ENCODE measurements at regions not wholly inside any gene's neighbourhood (a gene's known extent, or its start where the extent isn't known, plus 50 kb on each side); places are given as distances from the start of the nearest gene placed in this dataset.

DNA sequence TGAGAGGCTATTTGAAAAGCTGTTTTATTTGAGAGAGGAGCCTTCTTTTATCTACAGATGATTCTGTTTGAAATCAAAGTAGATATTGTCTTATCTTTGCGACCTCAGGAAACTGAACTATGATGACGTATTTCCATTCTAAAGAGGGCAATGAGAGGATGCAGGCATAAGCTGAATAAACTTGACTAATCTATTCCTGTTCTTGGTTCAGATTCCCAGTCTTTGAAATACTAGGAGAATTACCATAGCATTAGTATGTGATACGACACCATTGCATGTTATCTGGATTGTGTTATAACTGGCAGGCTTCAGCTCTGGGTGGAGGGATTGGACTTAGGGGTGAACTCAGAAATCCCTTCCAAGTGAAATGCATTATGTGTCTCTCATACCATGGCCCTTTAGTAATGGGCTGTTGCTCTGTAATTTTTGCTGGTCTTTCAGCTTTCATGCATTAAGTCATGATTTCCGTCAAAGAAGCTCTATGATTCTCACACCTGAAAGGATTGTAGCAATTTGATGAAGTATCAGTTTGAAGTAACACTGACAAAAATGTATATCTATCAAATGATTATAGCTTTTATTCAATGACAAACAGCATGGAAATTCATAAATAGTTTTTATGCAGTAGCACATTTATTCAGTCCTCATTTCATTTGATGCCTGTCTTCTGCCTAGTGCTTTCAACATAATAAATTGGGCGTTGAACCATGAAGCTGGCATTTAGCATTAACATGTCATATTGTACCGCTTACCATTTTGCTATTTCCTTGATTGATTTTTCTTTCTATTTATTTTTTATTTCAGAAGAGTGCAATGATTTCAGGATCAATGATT is 138.4 kb upstream of the SPACA1 start:
- no peak for DNase-seq (ENCODE audit: low read depth)
- TF ChIP-seq, protein P1, sequence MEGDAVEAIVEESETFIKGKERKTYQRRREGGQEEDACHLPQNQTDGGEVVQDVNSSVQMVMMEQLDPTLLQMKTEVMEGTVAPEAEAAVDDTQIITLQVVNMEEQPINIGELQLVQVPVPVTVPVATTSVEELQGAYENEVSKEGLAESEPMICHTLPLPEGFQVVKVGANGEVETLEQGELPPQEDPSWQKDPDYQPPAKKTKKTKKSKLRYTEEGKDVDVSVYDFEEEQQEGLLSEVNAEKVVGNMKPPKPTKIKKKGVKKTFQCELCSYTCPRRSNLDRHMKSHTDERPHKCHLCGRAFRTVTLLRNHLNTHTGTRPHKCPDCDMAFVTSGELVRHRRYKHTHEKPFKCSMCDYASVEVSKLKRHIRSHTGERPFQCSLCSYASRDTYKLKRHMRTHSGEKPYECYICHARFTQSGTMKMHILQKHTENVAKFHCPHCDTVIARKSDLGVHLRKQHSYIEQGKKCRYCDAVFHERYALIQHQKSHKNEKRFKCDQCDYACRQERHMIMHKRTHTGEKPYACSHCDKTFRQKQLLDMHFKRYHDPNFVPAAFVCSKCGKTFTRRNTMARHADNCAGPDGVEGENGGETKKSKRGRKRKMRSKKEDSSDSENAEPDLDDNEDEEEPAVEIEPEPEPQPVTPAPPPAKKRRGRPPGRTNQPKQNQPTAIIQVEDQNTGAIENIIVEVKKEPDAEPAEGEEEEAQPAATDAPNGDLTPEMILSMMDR (IDR thresholded peaks at IDR 0.05; ENCODE audit: insufficient read depth, low read depth, low read length): no peak
- H3K4me3 ChIP-seq (ENCODE audit: low read depth, low read length): no peak overlapping the region

DNA sequence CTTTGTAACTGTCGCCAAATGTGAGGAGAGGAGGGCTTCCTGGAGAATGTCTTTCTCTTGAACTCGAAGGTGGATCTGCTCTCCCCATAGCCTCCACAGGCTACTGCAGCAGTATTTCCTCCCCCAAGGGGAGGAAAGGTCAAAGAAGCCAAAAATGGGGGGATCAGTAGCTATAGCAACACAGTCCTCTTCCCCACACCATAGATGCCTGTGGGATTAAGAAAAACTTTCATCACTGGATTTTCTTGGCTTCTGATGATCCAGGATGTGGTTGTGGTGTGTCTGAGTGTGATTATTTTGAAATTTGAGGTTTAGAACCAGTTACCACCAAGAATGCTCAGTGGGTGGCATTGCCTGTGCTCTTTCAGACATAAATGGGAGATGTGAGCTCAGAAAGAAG is 140.1 kb upstream of the SPACA1 start:
- no peak overlapping the region for H3K4me3 ChIP-seq (ENCODE audit: low read depth, low read length)
- DNase-seq (ENCODE audit: low read depth): peak; percentile 45
- TF ChIP-seq, protein P1 (IDR thresholded peaks at IDR 0.05; ENCODE audit: insufficient read depth, low read depth, low read length): no peak

DNA sequence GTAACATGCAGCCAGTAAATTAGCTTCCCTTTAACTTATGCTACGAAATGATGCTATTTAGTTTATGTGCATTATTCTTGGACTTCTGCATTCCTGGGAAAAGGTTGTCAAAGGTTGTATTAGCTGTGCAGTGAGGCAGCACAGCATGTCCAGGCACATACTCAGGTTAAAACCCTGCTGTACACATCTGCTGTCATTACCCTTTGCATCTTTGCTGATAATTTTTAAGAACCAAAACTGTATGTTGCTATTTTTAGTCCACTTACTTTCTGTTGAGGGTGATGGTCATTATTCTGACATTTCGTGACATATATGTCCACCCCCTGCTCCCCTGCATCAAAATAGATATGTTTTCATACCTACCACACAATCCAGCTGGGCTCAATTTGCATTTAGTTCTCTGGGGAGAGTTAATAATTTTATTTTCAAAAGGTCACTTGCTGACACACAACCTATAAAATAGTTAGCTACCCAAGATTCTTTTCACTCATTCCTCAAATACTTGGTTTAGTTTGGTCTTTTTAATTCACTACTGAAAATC is 142.5 kb upstream of the SPACA1 start:
- DNase-seq (ENCODE audit: low read depth): no peak
- H3K4me3 ChIP-seq (ENCODE audit: low read depth, low read length): no peak overlapping the region
- TF ChIP-seq, protein P1 (IDR thresholded peaks at IDR 0.05; ENCODE audit: insufficient read depth, low read depth, low read length): no peak

DNA sequence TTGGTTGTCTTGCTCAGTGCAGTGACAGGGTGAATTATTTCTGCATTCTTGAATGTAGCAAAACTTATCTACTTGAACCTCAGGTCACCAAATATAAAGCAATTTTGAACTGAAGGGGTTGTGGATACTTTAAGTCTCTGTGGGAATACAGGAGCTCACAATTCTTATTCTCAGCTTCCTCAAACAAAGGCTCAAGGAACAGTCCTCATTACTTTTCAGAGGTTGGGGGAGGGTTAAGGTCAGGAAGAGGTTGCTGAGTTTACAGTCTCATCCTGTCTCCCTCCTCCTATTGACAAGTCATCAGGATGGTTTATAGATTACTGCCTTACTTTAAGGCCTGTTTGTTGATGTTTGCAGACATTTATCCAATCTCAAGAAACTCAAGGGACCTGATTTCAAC is 143.6 kb upstream of the SPACA1 start:
- TF ChIP-seq, protein P1 (IDR thresholded peaks at IDR 0.05; ENCODE audit: insufficient read depth, low read depth, low read length): no peak
- H3K4me3 ChIP-seq (ENCODE audit: low read depth, low read length): no peak overlapping the region
- DNase-seq (ENCODE audit: low read depth): no peak

DNA sequence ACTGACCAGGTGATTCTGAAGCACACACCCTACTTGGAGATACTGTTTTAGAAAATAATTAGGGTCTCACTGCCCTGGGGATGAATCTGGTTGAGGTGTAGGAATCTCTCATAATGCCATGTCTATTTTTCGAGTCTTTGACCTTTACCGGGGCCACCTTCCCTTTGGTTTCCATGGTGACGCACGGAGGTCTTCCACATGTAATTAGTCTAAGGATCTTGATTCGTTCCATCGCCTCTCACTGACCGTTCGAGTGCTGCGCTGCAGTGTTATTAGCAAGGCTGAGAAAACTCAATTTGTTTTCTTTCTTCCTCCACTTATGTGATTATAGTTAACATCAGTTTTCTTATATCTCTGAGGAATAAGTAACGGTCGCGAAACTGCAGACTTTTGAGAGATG is 144.3 kb upstream of the SPACA1 start:
- no peak for DNase-seq (ENCODE audit: low read depth)
- TF ChIP-seq, protein P1 (IDR thresholded peaks at IDR 0.05; ENCODE audit: insufficient read depth, low read depth, low read length): no peak
- no peak overlapping the region for H3K4me3 ChIP-seq (ENCODE audit: low read depth, low read length)

DNA sequence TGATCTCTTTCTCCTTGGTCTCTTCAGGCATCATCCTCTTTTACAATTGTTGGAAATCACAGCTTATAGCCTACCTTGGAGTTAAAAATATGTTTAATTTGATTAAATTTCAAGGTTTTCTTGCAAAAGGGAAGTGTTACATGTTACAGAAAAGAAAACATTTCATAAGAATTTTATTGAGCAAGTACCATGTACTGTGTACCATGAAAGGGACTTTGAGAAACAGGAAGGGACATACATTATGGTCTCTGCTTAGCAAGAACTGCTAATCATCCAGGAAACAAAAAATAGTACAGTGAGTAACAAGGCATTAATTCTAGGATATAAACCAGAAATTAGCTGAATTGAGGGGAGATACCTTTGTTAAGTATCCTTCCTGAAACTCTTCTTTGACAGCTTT is 145.3 kb upstream of the SPACA1 start:
- DNase-seq (ENCODE audit: low read depth): no peak
- TF ChIP-seq, protein P1 (IDR thresholded peaks at IDR 0.05; ENCODE audit: insufficient read depth, low read depth, low read length): no peak
- H3K4me3 ChIP-seq (ENCODE audit: low read depth, low read length): no peak overlapping the region
